OCI-LY3 (cell line): ENCODE measurements at regions not wholly inside any gene's neighbourhood (a gene's known extent, or its start where the extent isn't known, plus 50 kb on each side); places are given as distances from the start of the nearest gene placed in this dataset.

Experiments
- H2AFZ ChIP-seq: fragments of 200-600, 300-600 bp; shearing (Covaris generic); 2 replicates; pipeline ENCODE4 v1.6.0; 2014; ENCODE audit warnings: antibody characterized with exemption, low read depth, low read length
- H3K27ac ChIP-seq: fragments of 200-600, 300-600 bp; sonication (generic); 2 replicates; pipeline ENCODE4 v1.5.1; 2014; ENCODE audit warnings: mild to moderate bottlenecking, low read length, moderate library complexity, mixed read lengths
- H3K27me3 ChIP-seq: fragments of 200-600, 300-600 bp; sonication (generic); 2 replicates; pipeline ENCODE4 v1.6.1; 2014; ENCODE audit warnings: low read depth, low read length, mixed read lengths
- H3K36me3 ChIP-seq: fragments of 200-600, 300-600 bp; sonication (generic); replicated peaks from 2 replicates; pipeline ENCODE3; 2014; ENCODE audit warnings: low read depth, low read length, mixed read lengths
- H3K4me1 ChIP-seq: fragments of 300-600, 200-600 bp; sonication (generic); 2 replicates; pipeline ENCODE4 v1.6.1; 2014; ENCODE audit warnings: low read length, mixed read lengths
- H3K4me2 ChIP-seq: fragments of 200-600, 300-600 bp; sonication (generic); 2 replicates; pipeline ENCODE4 v1.6.1; 2014; ENCODE audit warnings: low read length, mixed read lengths
- H3K4me3 ChIP-seq: fragments of 300-600, 200-600 bp; sonication (generic); 2 replicates; pipeline ENCODE4 v1.5.1; 2014; ENCODE audit warnings: antibody characterized with exemption, mild to moderate bottlenecking, low read length, moderate library complexity
- H3K79me2 ChIP-seq: fragments of 300-600, 200-600 bp; shearing (Covaris generic); 2 replicates; pipeline ENCODE4 v1.6.1; 2014; ENCODE audit warnings: mild to moderate bottlenecking, low read length, mixed read lengths
- H3K9ac ChIP-seq: fragments of 300-600, 200-600 bp; shearing (Covaris generic); 2 replicates; pipeline ENCODE4 v1.6.0; 2014; ENCODE audit warnings: mild to moderate bottlenecking, low read length, moderate library complexity
- H3K9me3 ChIP-seq: fragments of 200-600, 300-600 bp; shearing (Covaris generic); 2 replicates; pipeline ENCODE4 v1.6.1; 2014; ENCODE audit warnings: low read length, mixed read lengths; ENCODE audit not compliant: insufficient read depth
- H4K20me1 ChIP-seq: fragments of 200-600, 300-600 bp; sonication (generic); 2 replicates; pipeline ENCODE4 v1.6.1; 2016; ENCODE audit warnings: low read length, mixed read lengths; ENCODE audit not compliant: insufficient read depth
- CTCF ChIP-seq: fragments of 200-600, 300-600 bp; sonication (generic); IDR thresholded peaks from 2 replicates; pipeline ENCODE4 v1.5.1; 2014; ENCODE audit warnings: antibody characterized with exemption, low read length, low read depth
- EZH2phosphoT487 ChIP-seq: fragments of 200-600 bp; shearing (Covaris generic); IDR thresholded peaks from 2 replicates; pipeline ENCODE4 v1.6.1; 2018; ENCODE audit warnings: antibody characterized with exemption, mixed run types, low read depth

- H3K27me3 ChIP-seq, result no peaks in the 10 kb centered on the region
- H4K20me1 ChIP-seq, result no peaks in the 10 kb centered on the region
- no peak overlapping the region for H2AFZ ChIP-seq
- no peaks in the 10 kb centered on the region for H3K79me2 ChIP-seq
- peaks cover 13% of the 10 kb centered on the region for H3K9me3 ChIP-seq
- no peaks in the 10 kb centered on the region for H3K36me3 ChIP-seq
- no peak overlapping the region; the same call in 1 of the 2 replicates for H3K4me2 ChIP-seq
- H3K4me1 ChIP-seq, result peaks cover 8% of the 10 kb centered on the region; the same call in 1 of the 2 replicates
- no peak overlapping the region for H3K9ac ChIP-seq
- no peak overlapping the region for H3K27ac ChIP-seq
- no peak overlapping the region for H3K4me3 ChIP-seq
- no peak for TF ChIP-seq CTCF
- no peak for TF ChIP-seq EZH2phosphoT487
These were observed 1159.5 kb downstream of the TBC1D22A start for GRCh38 chr22:47921906-47922305.

- H2AFZ ChIP-seq, result no peak overlapping the region
- H3K4me2 ChIP-seq, result no peak overlapping the region
- H3K9me3 ChIP-seq, result peaks cover 13% of the 10 kb centered on the region
- H3K9ac ChIP-seq, result no peak overlapping the region
- H3K4me1 ChIP-seq, result peaks cover 8% of the 10 kb centered on the region; the same call in 1 of the 2 replicates
- no peaks in the 10 kb centered on the region for H3K27me3 ChIP-seq
- no peaks in the 10 kb centered on the region for H3K79me2 ChIP-seq
- TF ChIP-seq CTCF (no peak), EZH2phosphoT487 (no peak)
- no peak overlapping the region for H3K4me3 ChIP-seq
- H4K20me1 ChIP-seq, result no peaks in the 10 kb centered on the region
- H3K36me3 ChIP-seq, result no peaks in the 10 kb centered on the region
- H3K27ac ChIP-seq, result no peak overlapping the region
These were observed 1158.0 kb downstream of the TBC1D22A start for GRCh38 chr22:47920380-47920959.

- Histone ChIP-seq H3K27ac (no peak overlapping the region), H3K9me3 (peaks cover 13% of the 10 kb centered on the region), H3K9ac (no peak overlapping the region), H3K4me2 (no peak overlapping the region), H4K20me1 (no peaks in the 10 kb centered on the region), H2AFZ (no peak overlapping the region), H3K27me3 (no peaks in the 10 kb centered on the region), H3K79me2 (no peaks in the 10 kb centered on the region), H3K36me3 (no peaks in the 10 kb centered on the region), H3K4me3 (no peak overlapping the region), H3K4me1 (peaks cover 8% of the 10 kb centered on the region; the same call in 1 of the 2 replicates)
- no peak for TF ChIP-seq EZH2phosphoT487
- TF ChIP-seq CTCF, result no peak
These were observed 1157.4 kb downstream of the TBC1D22A start for GRCh38 chr22:47919893-47920292.

- Histone ChIP-seq H4K20me1 (no peaks in the 10 kb centered on the region), H2AFZ (no peak overlapping the region), H3K27ac (no peak overlapping the region), H3K4me3 (no peak overlapping the region), H3K9ac (no peak overlapping the region), H3K36me3 (no peaks in the 10 kb centered on the region), H3K79me2 (no peaks in the 10 kb centered on the region), H3K4me2 (no peak overlapping the region), H3K4me1 (peaks cover 8% of the 10 kb centered on the region; the same call in 1 of the 2 replicates), H3K9me3 (peaks cover 10% of the 10 kb centered on the region), H3K27me3 (no peaks in the 10 kb centered on the region)
- TF ChIP-seq EZH2phosphoT487 (no peak), CTCF (no peak)
These were observed 1156.6 kb downstream of the TBC1D22A start for GRCh38 chr22:47919001-47919441.
